Upper lobe of right lung (tissue), 1 donor: ENCODE measurements at regions not wholly inside any gene's neighbourhood (a gene's known extent, or its start where the extent isn't known, plus 50 kb on each side); places are given as distances from the start of the nearest gene placed in this dataset.

ENCODE experiments used
- ATAC-seq: fragments of 200-7000 bp; cut with Tn5 transposase; one replicate; pipeline ENCODE4 v1.9.1; 2020; ENCODE audit warnings: mild to moderate bottlenecking, moderate library complexity
- DNase-seq: peaks from one replicate; pipeline ENCODE4 v3.0.0-alpha.2; 2020
- H3K27ac ChIP-seq: fragments of 200-600 bp; one replicate; pipeline ENCODE4 v1.8.0; 2022
- H3K27me3 ChIP-seq: fragments of 200-600 bp; one replicate; pipeline ENCODE4 v1.8.0; 2022; ENCODE audit warnings: mild to moderate bottlenecking
- H3K36me3 ChIP-seq: fragments of 200-600 bp; one replicate; pipeline ENCODE4 v1.8.0; 2022
- H3K4me1 ChIP-seq: fragments of 200-600 bp; one replicate; pipeline ENCODE4 v1.8.0; 2022
- H3K4me3 ChIP-seq: fragments of 200-600 bp; one replicate; pipeline ENCODE4 v1.8.0; 2022; ENCODE audit warnings: mild to moderate bottlenecking
- H3K9me3 ChIP-seq: fragments of 200-600 bp; one replicate; pipeline ENCODE4 v1.8.0; 2022
- intact Hi-C: fragments of 100-400 bp; cut with DNase I; formaldehyde crosslinking; loops from one replicate; pipeline ENCODE4 v1.11.0; 2022
- TF ChIP-seq, protein P1 (sequence below): fragments of 200-600 bp; IDR thresholded peaks from one replicate; pipeline ENCODE4 v1.8.0; 2022; ENCODE audit warnings: antibody characterized with exemption
- donor health status: DM: no; HTN: yes; CAD: no; lungs with severe emphysema.

DNA sequence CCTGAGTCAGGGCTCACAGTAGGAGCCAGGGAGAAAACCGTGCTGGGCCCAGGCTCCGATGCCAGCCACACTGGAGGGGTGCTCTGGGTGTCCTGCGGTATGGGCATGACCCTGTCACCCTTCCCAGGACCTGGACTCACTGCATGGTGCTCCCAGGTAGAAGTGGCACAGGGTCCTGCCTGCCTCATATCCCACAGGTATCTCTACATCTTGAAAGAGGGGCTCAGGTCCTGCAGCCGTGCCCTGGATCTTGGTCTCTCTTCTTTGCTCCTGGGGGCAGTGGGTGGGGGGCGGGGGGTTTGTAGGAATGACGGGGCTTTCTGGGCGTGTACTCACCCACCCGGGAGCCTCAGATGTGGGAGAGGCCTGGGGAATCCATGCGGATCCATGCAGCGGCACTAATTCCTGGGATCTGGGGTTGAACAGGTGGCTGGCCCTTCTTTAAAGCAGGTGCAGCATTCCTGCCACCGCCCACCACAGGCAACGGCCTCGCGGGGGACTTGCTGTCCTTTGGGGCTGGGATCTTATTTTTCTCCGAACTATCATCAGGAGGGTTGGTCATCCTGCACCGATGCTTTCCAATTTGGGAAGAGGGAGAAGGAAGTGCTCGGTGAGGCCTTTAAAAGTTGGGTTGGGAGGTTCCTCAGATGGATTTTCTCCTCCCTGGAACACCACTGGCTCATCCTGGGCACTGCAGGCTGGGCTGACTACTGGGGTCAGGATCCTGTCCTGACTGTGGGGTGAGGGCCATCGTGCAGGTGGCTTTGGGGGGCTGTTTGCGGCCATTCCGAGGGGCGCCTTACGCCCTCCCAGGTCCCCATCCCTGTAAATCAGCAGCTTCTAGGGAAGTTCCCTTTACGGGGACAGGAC, 886.4 kb downstream of the BRD1 start:
- ATAC-seq (no peak), DNase-seq (peak; percentile 50)
- H3K27me3 ChIP-seq = no peaks in the 10 kb centered on the region
- H3K9me3 ChIP-seq = no peaks in the 10 kb centered on the region
- TF ChIP-seq, protein P1, sequence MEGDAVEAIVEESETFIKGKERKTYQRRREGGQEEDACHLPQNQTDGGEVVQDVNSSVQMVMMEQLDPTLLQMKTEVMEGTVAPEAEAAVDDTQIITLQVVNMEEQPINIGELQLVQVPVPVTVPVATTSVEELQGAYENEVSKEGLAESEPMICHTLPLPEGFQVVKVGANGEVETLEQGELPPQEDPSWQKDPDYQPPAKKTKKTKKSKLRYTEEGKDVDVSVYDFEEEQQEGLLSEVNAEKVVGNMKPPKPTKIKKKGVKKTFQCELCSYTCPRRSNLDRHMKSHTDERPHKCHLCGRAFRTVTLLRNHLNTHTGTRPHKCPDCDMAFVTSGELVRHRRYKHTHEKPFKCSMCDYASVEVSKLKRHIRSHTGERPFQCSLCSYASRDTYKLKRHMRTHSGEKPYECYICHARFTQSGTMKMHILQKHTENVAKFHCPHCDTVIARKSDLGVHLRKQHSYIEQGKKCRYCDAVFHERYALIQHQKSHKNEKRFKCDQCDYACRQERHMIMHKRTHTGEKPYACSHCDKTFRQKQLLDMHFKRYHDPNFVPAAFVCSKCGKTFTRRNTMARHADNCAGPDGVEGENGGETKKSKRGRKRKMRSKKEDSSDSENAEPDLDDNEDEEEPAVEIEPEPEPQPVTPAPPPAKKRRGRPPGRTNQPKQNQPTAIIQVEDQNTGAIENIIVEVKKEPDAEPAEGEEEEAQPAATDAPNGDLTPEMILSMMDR = no peak
- H3K36me3 ChIP-seq = no peaks in the 10 kb centered on the region
- H3K27ac ChIP-seq = no peak overlapping the region
- H3K4me1 ChIP-seq = no peaks in the 10 kb centered on the region
- H3K4me3 ChIP-seq = no peak overlapping the region
- intact Hi-C loops = no loop called here

DNA sequence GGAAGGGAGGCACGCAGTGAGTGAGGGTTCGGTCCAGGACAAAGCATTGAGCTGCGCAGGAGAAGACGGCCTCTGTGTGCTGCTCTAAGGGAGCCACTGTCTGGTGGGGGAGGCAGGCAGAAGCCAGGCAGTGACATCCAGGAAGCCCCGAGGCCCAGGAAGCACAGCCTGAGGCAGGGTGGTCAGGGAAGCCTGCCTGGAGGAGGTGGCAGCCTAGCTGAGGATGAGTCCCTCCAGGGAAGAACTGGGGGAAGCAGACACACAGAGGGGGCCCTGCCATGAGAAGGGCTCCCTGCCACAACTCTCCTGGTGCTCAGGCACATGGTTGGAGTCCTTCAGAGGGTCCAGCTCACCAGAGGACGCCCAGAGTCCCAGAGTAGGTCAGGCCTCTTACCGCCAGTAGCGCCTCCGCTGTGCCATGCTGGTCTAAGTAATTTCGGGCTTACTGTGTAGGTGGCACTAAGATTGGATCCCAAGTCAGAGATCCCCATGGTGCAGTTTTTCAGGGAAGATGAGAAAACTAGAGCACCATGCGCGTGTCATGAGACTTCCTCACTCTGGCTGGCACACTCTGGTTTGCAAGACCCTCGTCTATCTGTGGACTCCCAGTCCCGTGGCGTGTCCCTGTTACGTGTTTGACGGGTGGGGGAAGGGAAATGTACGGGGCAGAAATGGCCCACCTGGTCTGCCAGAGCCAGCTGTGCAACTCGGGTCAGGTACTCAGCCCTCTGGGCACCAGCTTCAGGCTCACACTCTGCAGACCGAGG, 887.2 kb downstream of the BRD1 start:
- Histone ChIP-seq H3K27ac (no peak overlapping the region), H3K27me3 (no peaks in the 10 kb centered on the region), H3K4me3 (no peak overlapping the region), H3K36me3 (no peaks in the 10 kb centered on the region), H3K9me3 (no peaks in the 10 kb centered on the region), H3K4me1 (no peaks in the 10 kb centered on the region)
- DNase-seq (peak; percentile 46), ATAC-seq (no peak)
- TF ChIP-seq, protein P1 = no peak
- intact Hi-C loops = no loop called here

DNA sequence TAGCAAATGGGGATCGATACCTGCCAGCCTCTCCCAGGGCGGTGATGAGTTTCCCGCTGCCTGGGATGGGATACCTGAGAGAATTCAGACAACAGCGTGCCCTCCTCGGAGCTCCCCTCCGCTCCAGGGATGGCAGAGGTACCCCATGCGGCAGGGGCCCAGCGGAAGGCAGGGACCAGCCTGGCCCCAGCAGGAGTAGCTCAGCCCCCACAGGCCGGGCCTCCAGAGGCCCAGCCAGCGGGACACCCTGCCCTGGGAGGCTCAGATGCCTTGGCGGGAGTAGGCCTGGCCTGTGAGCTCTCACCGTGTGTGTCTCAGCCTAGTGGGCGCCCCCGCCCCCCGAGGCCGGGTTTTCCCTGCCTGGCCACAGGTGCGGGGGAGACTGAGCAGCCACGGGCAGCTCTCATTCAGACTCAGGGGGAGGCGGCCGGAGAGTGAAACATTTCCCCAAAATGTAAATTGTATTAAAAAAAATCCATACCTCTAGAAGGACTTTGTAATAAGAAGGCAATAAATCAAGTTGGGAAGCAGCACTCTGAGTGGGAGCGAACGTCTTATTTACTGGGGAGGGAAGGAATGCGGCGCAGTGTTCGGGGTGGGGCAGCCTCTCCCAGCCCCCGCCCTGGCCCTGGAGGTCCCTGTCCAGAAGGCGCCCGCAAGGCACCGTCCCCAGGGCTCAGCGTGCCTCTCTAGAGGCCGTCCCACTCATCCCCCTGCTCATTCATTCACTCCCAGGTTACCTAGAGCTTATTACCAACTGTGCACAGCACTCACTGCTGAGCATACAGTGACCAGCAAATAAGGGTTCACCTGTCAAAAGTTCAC, 888.0 kb downstream of the BRD1 start:
- H3K36me3 ChIP-seq = no peaks in the 10 kb centered on the region
- TF ChIP-seq, protein P1 = no peak
- intact Hi-C loops = no loop called here
- no peak overlapping the region for H3K27ac ChIP-seq
- H3K27me3 ChIP-seq = no peaks in the 10 kb centered on the region
- no peak overlapping the region for H3K4me3 ChIP-seq
- no peaks in the 10 kb centered on the region for H3K9me3 ChIP-seq
- ATAC-seq = no peak
- peak; percentile 28 for DNase-seq
- H3K4me1 ChIP-seq = no peaks in the 10 kb centered on the region

DNA sequence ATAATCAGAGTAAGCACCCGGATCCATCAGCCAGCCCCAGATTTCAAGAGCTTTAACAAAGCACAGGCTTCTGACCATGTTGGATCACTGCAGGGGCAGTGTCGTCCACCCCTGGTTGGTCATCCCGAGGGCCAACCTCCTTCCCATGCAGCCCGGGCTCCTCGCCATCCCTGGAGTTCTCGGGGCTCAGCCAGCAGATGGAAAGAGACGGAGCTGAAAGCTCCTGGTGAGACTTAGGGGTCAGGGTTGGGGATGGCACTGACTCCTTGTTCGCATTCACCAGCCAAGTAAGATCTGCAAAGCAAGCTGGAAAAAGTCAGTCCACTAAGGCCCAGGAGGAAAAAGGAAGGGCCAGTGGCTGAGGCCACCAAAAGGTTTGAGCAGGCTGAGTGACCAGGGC, 888.9 kb downstream of the BRD1 start:
- intact Hi-C loops = no loop called here
- no peak overlapping the region for H3K4me3 ChIP-seq
- DNase-seq = peak; percentile 8
- no peak for ATAC-seq
- H3K4me1 ChIP-seq = no peaks in the 10 kb centered on the region
- no peak overlapping the region for H3K27ac ChIP-seq
- H3K9me3 ChIP-seq = no peaks in the 10 kb centered on the region
- H3K36me3 ChIP-seq = no peaks in the 10 kb centered on the region
- TF ChIP-seq, protein P1 = no peak
- no peaks in the 10 kb centered on the region for H3K27me3 ChIP-seq

DNA sequence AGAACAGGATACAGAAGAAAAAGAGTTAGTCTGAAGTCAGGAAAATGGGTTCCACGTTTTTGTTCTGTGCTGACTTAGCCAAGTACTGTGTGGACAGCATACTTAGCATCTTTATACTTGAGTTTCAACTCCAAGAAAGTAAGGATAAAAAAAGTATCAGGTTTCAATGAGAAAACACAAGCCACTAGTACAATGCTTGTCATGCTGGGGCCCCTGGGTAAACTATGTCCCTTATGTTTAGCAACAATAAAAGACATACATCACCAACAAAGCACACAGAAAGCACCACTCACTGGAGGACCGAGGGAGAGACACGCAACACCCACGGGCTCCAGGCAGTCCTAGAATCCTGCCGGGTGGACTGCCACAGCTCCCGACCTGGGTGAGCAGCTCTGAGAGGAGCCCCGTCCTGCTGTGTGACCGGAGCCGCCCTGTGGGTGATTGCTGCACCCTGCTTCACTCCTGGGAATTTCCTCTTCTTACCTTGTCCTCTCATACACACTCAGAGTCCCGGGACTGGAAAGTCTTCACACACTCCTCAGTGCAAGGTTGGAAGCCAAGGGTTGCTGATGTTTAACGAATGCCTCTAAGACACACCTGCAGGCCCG, 890.5 kb downstream of the BRD1 start:
- H3K9me3 ChIP-seq = no peaks in the 10 kb centered on the region
- intact Hi-C loops = no loop called here
- no peak for ATAC-seq

More for the DNA sequence above, 890.5 kb downstream of the BRD1 start:
- TF ChIP-seq, protein P1 = no peak
- Histone ChIP-seq H3K4me3 (no peak overlapping the region), H3K4me1 (no peaks in the 10 kb centered on the region), H3K36me3 (no peaks in the 10 kb centered on the region), H3K27me3 (no peaks in the 10 kb centered on the region), H3K27ac (no peak overlapping the region)
- DNase-seq = peak; percentile 36
